Lung (tissue), 11 donors: ENCODE measurements at regions not wholly inside any gene's neighbourhood (a gene's known extent, or its start where the extent isn't known, plus 50 kb on each side); places are given as distances from the start of the nearest gene placed in this dataset.
A peak's percentile ranks its signal among the peaks of the same experiment; 100 is the strongest.

ENCODE experiments used
- ATAC-seq: fragments of 200-7000 bp; cut with Tn5 transposase; one replicate; pipeline ENCODE4 v1.9.1; 2020; ENCODE audit warnings: moderate number of reproducible peaks; ENCODE audit not compliant: insufficient read depth, low FRiP score
- DNase-seq, 3 donors: peaks; one replicate each; pipeline ENCODE4 v3.0.0-alpha.2; 2013 to 2017
- H3K27ac ChIP-seq, 2 donors: one replicate each; pipeline ENCODE4 v1.5.1; 2013; ENCODE audit warnings: mild to moderate bottlenecking in 2 of 2, moderate library complexity in 2 of 2, control low read depth in 1 of 2, inconsistent platforms in 1 of 2, low read depth in 1 of 2, low read length in 1 of 2
- H3K27me3 ChIP-seq, 3 donors: one replicate each; pipeline ENCODE4 v1.5.1; 2013; ENCODE audit warnings: low read length in 2 of 3; ENCODE audit not compliant: control insufficient read depth in 3 of 3, insufficient read depth in 3 of 3
- H3K36me3 ChIP-seq, 4 donors: one replicate each; pipeline ENCODE4 v1.5.1; 2013; ENCODE audit warnings: low read length in 4 of 4, mild to moderate bottlenecking in 1 of 4, moderate library complexity in 1 of 4; ENCODE audit not compliant: control insufficient read depth in 4 of 4, insufficient read depth in 4 of 4
- H3K4me1 ChIP-seq, 5 donors: one replicate each; pipeline ENCODE4 v1.5.1; 2013; ENCODE audit warnings: low read length in 5 of 5, mild to moderate bottlenecking in 2 of 5, moderate library complexity in 1 of 5; ENCODE audit not compliant: control insufficient read depth in 5 of 5, insufficient read depth in 5 of 5
- H3K4me3 ChIP-seq: one replicate; pipeline ENCODE4 v1.5.1; 2013; ENCODE audit warnings: mild to moderate bottlenecking, control low read depth, moderate library complexity
- H3K9ac ChIP-seq, 2 donors: one replicate each; pipeline ENCODE4 v1.5.1; 2013; ENCODE audit warnings: low read length in 2 of 2, control low read depth in 1 of 2; ENCODE audit not compliant: insufficient read depth in 1 of 2
- H3K9me3 ChIP-seq, 4 donors: one replicate each; pipeline ENCODE4 v1.5.1; 2013; ENCODE audit warnings: low read length in 3 of 4, mild to moderate bottlenecking in 1 of 4, moderate library complexity in 1 of 4; ENCODE audit not compliant: control insufficient read depth in 4 of 4, insufficient read depth in 3 of 4
- CTCF ChIP-seq: IDR thresholded peaks from 2 replicates; pipeline ENCODE4 v1.5.1; 2012; ENCODE audit warnings: mild to moderate bottlenecking; ENCODE audit errors: control extremely low read depth, extremely low read depth
- WGBS, 2 donors: extraction: QIAGEN DNeasy Blood & Tissue Kit; methylation state at CpG; one replicate each; pipeline ENCODE4 v1.1.7; 2013; 5-methylcytosine and 5-hydroxymethylcytosine counted together
- donor health status: control.
- donor health status: control.
- donor health status: Bipolar disorder and iron deficiency.
- donor health status: healthy.
- donor health status: DM: yes; HTN: yes; CAD: no.

- H3K27me3 ChIP-seq: no peaks in the 10 kb centered on the region
- no peak overlapping the region for H3K9ac ChIP-seq
- no peak for TF ChIP-seq CTCF
- H3K27ac ChIP-seq: no peak overlapping the region
- H3K4me1 ChIP-seq: no peaks in the 10 kb centered on the region
- no peak overlapping the region for H3K4me3 ChIP-seq
- H3K36me3 ChIP-seq: no peaks in the 10 kb centered on the region
- WGBS, 2 donors: 63 to 68% methylated on average over 2 of the region's 2 CpGs
- DNase-seq (no peak), ATAC-seq (no peak)
- peaks cover 0 to 17% (median 3%) of the 10 kb centered on the region in 4 donors for H3K9me3 ChIP-seq
Observed at GRCh38 chr11:37298173-37298572, 700.1 kb upstream of the RAG2 start.

GRCh38 chr11:37286890-37287289 lies 688.9 kb upstream of the RAG2 start:
- Histone ChIP-seq H3K4me1 (no peaks in the 10 kb centered on the region), H3K4me3 (no peak overlapping the region), H3K27ac (no peak overlapping the region), H3K27me3 (no peaks in the 10 kb centered on the region), H3K9ac (no peak overlapping the region), H3K36me3 (no peaks in the 10 kb centered on the region), H3K9me3 (no peaks in the 10 kb centered on the region)
- DNase-seq (no peak), ATAC-seq (no peak)
- 68 to 79% methylated on average over 3 of the region's 3 CpGs for WGBS, 2 donors
- TF ChIP-seq CTCF: no peak

- ATAC-seq (no peak), DNase-seq (no peak)
- H3K27me3 ChIP-seq: no peaks in the 10 kb centered on the region
- H3K4me1 ChIP-seq: peaks cover 0 to 17% (median 0%) of the 10 kb centered on the region in 5 donors
- H3K27ac ChIP-seq: no peak overlapping the region
- H3K9me3 ChIP-seq: no peaks in the 10 kb centered on the region
- H3K9ac ChIP-seq: no peak overlapping the region
- no peak for TF ChIP-seq CTCF
- H3K36me3 ChIP-seq: no peaks in the 10 kb centered on the region
- no peak overlapping the region for H3K4me3 ChIP-seq
Observed at GRCh38 chr11:37282367-37282766, 684.3 kb upstream of the RAG2 start.

- H3K27ac ChIP-seq: no peak overlapping the region
- WGBS, 2 donors: 78 to 80% methylated on average over 2 of the region's 2 CpGs
- H3K36me3 ChIP-seq: no peaks in the 10 kb centered on the region
- H3K4me1 ChIP-seq: peaks cover 0 to 17% (median 0%) of the 10 kb centered on the region in 5 donors
- TF ChIP-seq CTCF: no peak
- no peaks in the 10 kb centered on the region for H3K9me3 ChIP-seq
- peak in 2 of 3 donors; percentile 6 to 11 for DNase-seq
- no peak for ATAC-seq
- H3K27me3 ChIP-seq: no peaks in the 10 kb centered on the region
- no peak overlapping the region for H3K4me3 ChIP-seq
- no peak overlapping the region for H3K9ac ChIP-seq
Observed at GRCh38 chr11:37280200-37280599, 682.2 kb upstream of the RAG2 start.
